NCI-H82 treated with DMSO at 0.1 percent for 48 hours (cell line): ENCODE measurements at regions not wholly inside any gene's neighbourhood (a gene's known extent, or its start where the extent isn't known, plus 50 kb on each side); places are given as distances from the start of the nearest gene placed in this dataset.
"Not testable (repeated sequence)": the region's sequence is repeated elsewhere in the genome, so short reads cannot be mapped to it uniquely, and the experiment has no call there.

Experiments
- DNase-seq: peaks from one replicate; lab custom pipeline; 2025; ENCODE audit not compliant: unreplicated experiment; lab: John Stamatoyannopoulos, UW

GRCh38 chr2:87567912-87568311, 180.0 kb upstream of the PLGLB2 start:
- not testable (repeated sequence) for DNase-seq

- not testable (repeated sequence) for DNase-seq
These were observed 179.2 kb upstream of the PLGLB2 start for GRCh38 chr2:87568554-87569278.

- not testable (repeated sequence) for DNase-seq
These were observed 178.0 kb upstream of the PLGLB2 start for GRCh38 chr2:87569689-87570397.

- DNase-seq: not testable (repeated sequence)
These were observed 175.9 kb upstream of the PLGLB2 start for GRCh38 chr2:87571889-87572465.

GRCh38 chr2:87572906-87573305, 175.0 kb upstream of the PLGLB2 start:
- not testable (repeated sequence) for DNase-seq

GRCh38 chr2:87573386-87574192, 174.3 kb upstream of the PLGLB2 start:
- not testable (repeated sequence) for DNase-seq

- not testable (repeated sequence) for DNase-seq
These were observed 173.4 kb upstream of the PLGLB2 start for GRCh38 chr2:87574193-87575119.

- DNase-seq: not testable (repeated sequence)
These were observed 172.7 kb upstream of the PLGLB2 start for GRCh38 chr2:87575138-87575537.

- DNase-seq: not testable (repeated sequence)
These were observed 170.5 kb upstream of the PLGLB2 start for GRCh38 chr2:87577358-87577757.

- not testable (repeated sequence) for DNase-seq
These were observed 165.7 kb upstream of the PLGLB2 start for GRCh38 chr2:87582152-87582551.

GRCh38 chr2:87582579-87582978, 165.3 kb upstream of the PLGLB2 start:
- DNase-seq: not testable (repeated sequence)

GRCh38 chr2:87583370-87583769, 164.5 kb upstream of the PLGLB2 start:
- DNase-seq: not testable (repeated sequence)

- not testable (repeated sequence) for DNase-seq
These were observed 164.1 kb upstream of the PLGLB2 start for GRCh38 chr2:87583803-87584202.

GRCh38 chr2:87584268-87584906, 163.5 kb upstream of the PLGLB2 start:
- DNase-seq: not testable (repeated sequence)

- not testable (repeated sequence) for DNase-seq
These were observed 160.0 kb upstream of the PLGLB2 start for GRCh38 chr2:87587934-87588333.

- DNase-seq: not testable (repeated sequence)
These were observed 154.9 kb upstream of the PLGLB2 start for GRCh38 chr2:87592974-87593373.

- DNase-seq: not testable (repeated sequence)
These were observed 153.9 kb upstream of the PLGLB2 start for GRCh38 chr2:87593784-87594610.

GRCh38 chr2:87594611-87594992, 153.3 kb upstream of the PLGLB2 start:
- not testable (repeated sequence) for DNase-seq

- not testable (repeated sequence) for DNase-seq
These were observed 152.9 kb upstream of the PLGLB2 start for GRCh38 chr2:87595017-87595416.
